Neural cell (in vitro differentiated cells): ENCODE measurements at regions not wholly inside any gene's neighbourhood (a gene's known extent, or its start where the extent isn't known, plus 50 kb on each side); places are given as distances from the start of the nearest gene placed in this dataset.

Experiments
- H2AFZ ChIP-seq: fragments of 200-600, 300-800 bp; sonication (generic), shearing (Covaris generic); 2 replicates; pipeline ENCODE4 v1.6.0; 2014; ENCODE audit warnings: low read depth, mild to moderate bottlenecking, antibody characterized with exemption, low read length, moderate library complexity
- H3F3A ChIP-seq: fragments of 200-600 bp; shearing (Covaris generic); 2 replicates; pipeline ENCODE4 v1.6.1; 2016; ENCODE audit warnings: mild to moderate bottlenecking, moderate library complexity, mixed read lengths, antibody characterized with exemption, low read length; ENCODE audit not compliant: insufficient read depth, poor library complexity, severe bottlenecking
- H3K27ac ChIP-seq: fragments of 200-600, 300-800 bp; sonication (generic), shearing (Covaris generic); 2 replicates; pipeline ENCODE4 v1.5.1; 2014; ENCODE audit warnings: mild to moderate bottlenecking, low read length, moderate library complexity
- H3K27me3 ChIP-seq: fragments of 300-800, 200-600 bp; sonication (generic), shearing (Covaris generic); 2 replicates; pipeline ENCODE4 v1.6.0; 2014; ENCODE audit warnings: mild to moderate bottlenecking, low read depth, low read length, moderate library complexity; ENCODE audit not compliant: insufficient read depth
- H3K36me3 ChIP-seq: fragments of 300-800, 200-600 bp; sonication (generic), shearing (Covaris generic); 2 replicates; pipeline ENCODE4 v1.5.1; 2014; ENCODE audit warnings: mild to moderate bottlenecking, antibody characterized with exemption, low read length, moderate library complexity; ENCODE audit not compliant: insufficient read depth
- H3K4me2 ChIP-seq: fragments of 300-800, 200-600 bp; sonication (generic), shearing (Covaris generic); 2 replicates; pipeline ENCODE4 v1.6.0; 2014; ENCODE audit warnings: mild to moderate bottlenecking, low read length
- H3K4me3 ChIP-seq: fragments of 300-800, 200-600 bp; sonication (generic), shearing (Covaris generic); 2 replicates; pipeline ENCODE4 v1.5.1; 2014; ENCODE audit warnings: mild to moderate bottlenecking, low read length, moderate library complexity
- H3K79me2 ChIP-seq: fragments of 200-600 bp; shearing (Covaris generic); replicated peaks from 2 replicates; pipeline ENCODE4 v1.6.0; 2014; ENCODE audit warnings: mild to moderate bottlenecking, low read length, moderate library complexity; ENCODE audit not compliant: insufficient read depth
- H3K9ac ChIP-seq: fragments of 300-800, 200-600 bp; sonication (generic), shearing (Covaris generic); 2 replicates; pipeline ENCODE4 v1.6.1; 2016; ENCODE audit warnings: mild to moderate bottlenecking, low read length, mixed read lengths
- H3K9me2 ChIP-seq: fragments of 200-600 bp; shearing (Covaris generic); 2 replicates; pipeline ENCODE4 v1.6.1; 2016; ENCODE audit warnings: mild to moderate bottlenecking, low read length, mixed read lengths; ENCODE audit not compliant: insufficient read depth
- H3K9me3 ChIP-seq: fragments of 200-600, 300-800 bp; sonication (generic), shearing (Covaris generic); 2 replicates; pipeline ENCODE4 v1.6.1; 2016; ENCODE audit warnings: mild to moderate bottlenecking, mixed run types, low read length, moderate library complexity, mixed read lengths
- H4K20me1 ChIP-seq: fragments of 200-600 bp; shearing (Covaris generic); 2 replicates; pipeline ENCODE4 v1.6.1; 2016; ENCODE audit warnings: mild to moderate bottlenecking, mixed run types; ENCODE audit not compliant: insufficient read depth
- CTCF ChIP-seq: fragments of 450-650 bp; IDR thresholded peaks from 2 replicates; pipeline ENCODE4 v1.5.1; 2014; ENCODE audit warnings: antibody characterized with exemption, mild to moderate bottlenecking, moderate library complexity; ENCODE audit not compliant: poor library complexity, severe bottlenecking
- EP300 ChIP-seq: fragments of 450-650 bp; conservative IDR thresholded peaks from 2 replicates; pipeline ENCODE4 v1.6.1; 2014; ENCODE audit warnings: antibody characterized with exemption, mild to moderate bottlenecking, moderate library complexity; ENCODE audit not compliant: poor library complexity, severe bottlenecking
- EZH2 ChIP-seq: fragments of 200-600, 300-800 bp; shearing (Covaris generic), sonication (generic); IDR thresholded peaks from 2 replicates; pipeline ENCODE4 v1.6.1; 2014; ENCODE audit warnings: antibody characterized with exemption, low read length, borderline replicate concordance, mild to moderate bottlenecking; ENCODE audit not compliant: insufficient read depth, poor library complexity, severe bottlenecking
- MXI1 ChIP-seq: fragments of 450-650 bp; conservative IDR thresholded peaks from 2 replicates; pipeline ENCODE4 v1.6.1; 2014; ENCODE audit warnings: antibody characterized with exemption, mild to moderate bottlenecking; ENCODE audit not compliant: poor library complexity, severe bottlenecking
- POLR2AphosphoS5 ChIP-seq: IDR thresholded peaks from 2 replicates; pipeline ENCODE4 v1.6.1; 2012
- RAD21 ChIP-seq: fragments of 450-650 bp; conservative IDR thresholded peaks from 2 replicates; pipeline ENCODE4 v1.6.1; 2014; ENCODE audit warnings: antibody characterized with exemption, mild to moderate bottlenecking, moderate library complexity
- REST ChIP-seq: IDR thresholded peaks from 2 replicates; pipeline ENCODE4 v1.6.1; 2012; ENCODE audit warnings: borderline replicate concordance
- SMC3 ChIP-seq: fragments of 450-650 bp; conservative IDR thresholded peaks from 2 replicates; pipeline ENCODE4 v1.6.1; 2014; ENCODE audit warnings: antibody characterized with exemption, mild to moderate bottlenecking, moderate library complexity; ENCODE audit not compliant: poor library complexity
- TAF1 ChIP-seq: IDR thresholded peaks from 2 replicates; pipeline ENCODE4 v1.6.1; 2012; ENCODE audit warnings: low read depth

- H3K27ac ChIP-seq = no peak overlapping the region
- no peaks in the 10 kb centered on the region for H4K20me1 ChIP-seq
Measured at GRCh38 chr2:83862600-83862999, 596.5 kb downstream of the SUCLG1 start.

GRCh38 chr2:83860320-83860719 is 598.8 kb downstream of the SUCLG1 start:
- no peaks in the 10 kb centered on the region for H3F3A ChIP-seq
- no peak overlapping the region for H3K4me3 ChIP-seq
- H2AFZ ChIP-seq = no peak overlapping the region
- H3K36me3 ChIP-seq = no peaks in the 10 kb centered on the region
- H3K27me3 ChIP-seq = no peaks in the 10 kb centered on the region
- H3K9ac ChIP-seq = no peak overlapping the region
- H3K9me3 ChIP-seq = no peaks in the 10 kb centered on the region
- H4K20me1 ChIP-seq = no peaks in the 10 kb centered on the region
- TF ChIP-seq RAD21 = no peak
- no peak for TF ChIP-seq MXI1
- no peak for TF ChIP-seq SMC3
- no peak for TF ChIP-seq TAF1
- TF ChIP-seq EP300 = no peak
- no peak for TF ChIP-seq REST
- TF ChIP-seq CTCF = no peak
- no peak for TF ChIP-seq EZH2
- no peak for TF ChIP-seq POLR2AphosphoS5
- H3K27ac ChIP-seq = no peak overlapping the region
- no peaks in the 10 kb centered on the region for H3K9me2 ChIP-seq
- H3K79me2 ChIP-seq = no peaks in the 10 kb centered on the region
- no peak overlapping the region for H3K4me2 ChIP-seq

More at GRCh38 chr2:83862600-83862999, 596.5 kb downstream of the SUCLG1 start:
- Histone ChIP-seq H3K9me3 (no peaks in the 10 kb centered on the region), H3F3A (no peaks in the 10 kb centered on the region), H3K4me3 (no peak overlapping the region), H3K27me3 (no peaks in the 10 kb centered on the region), H3K9ac (no peak overlapping the region), H3K9me2 (no peaks in the 10 kb centered on the region), H3K79me2 (no peaks in the 10 kb centered on the region), H3K4me2 (no peak overlapping the region), H3K36me3 (no peaks in the 10 kb centered on the region), H2AFZ (no peak overlapping the region)
- no peak for TF ChIP-seq EP300
- no peak for TF ChIP-seq SMC3

GRCh38 chr2:83859553-83859952 is 599.5 kb downstream of the SUCLG1 start:
- Histone ChIP-seq H3K27ac (no peak overlapping the region), H3K36me3 (no peaks in the 10 kb centered on the region)

More at GRCh38 chr2:83859553-83859952, 599.5 kb downstream of the SUCLG1 start:
- Histone ChIP-seq H3K9ac (no peak overlapping the region), H3K27me3 (no peaks in the 10 kb centered on the region), H3F3A (no peaks in the 10 kb centered on the region), H3K4me2 (no peak overlapping the region), H4K20me1 (no peaks in the 10 kb centered on the region), H2AFZ (no peak overlapping the region), H3K9me2 (no peaks in the 10 kb centered on the region), H3K9me3 (no peaks in the 10 kb centered on the region), H3K4me3 (no peak overlapping the region), H3K79me2 (no peaks in the 10 kb centered on the region)
- TF ChIP-seq CTCF = no peak
- TF ChIP-seq SMC3 = no peak
- TF ChIP-seq POLR2AphosphoS5 = no peak
- TF ChIP-seq EZH2 = no peak
- TF ChIP-seq TAF1 = no peak
- TF ChIP-seq EP300 = no peak
- no peak for TF ChIP-seq RAD21
- TF ChIP-seq REST = no peak
